Adipocyte (in vitro differentiated cells): ENCODE measurements at regions not wholly inside any gene's neighbourhood (a gene's known extent, or its start where the extent isn't known, plus 50 kb on each side); places are given as distances from the start of the nearest gene placed in this dataset.

Source experiments
- DNase-seq: peaks from one replicate; pipeline ENCODE4 v3.0.0-alpha.2; 2015; ENCODE audit warnings: low read depth
- H3K27me3 ChIP-seq: replicated peaks from 2 replicates; pipeline ENCODE4 v1.7.0; 2013; ENCODE audit warnings: mild to moderate bottlenecking, low read length, moderate library complexity; ENCODE audit not compliant: control insufficient read depth, insufficient read depth
- H3K36me3 ChIP-seq: 2 replicates; pipeline ENCODE4 v1.7.0; 2013; ENCODE audit warnings: low read length, mild to moderate bottlenecking, moderate library complexity; ENCODE audit not compliant: control insufficient read depth, insufficient read depth, severe bottlenecking
- H3K4me1 ChIP-seq: 2 replicates; pipeline ENCODE4 v1.7.0; 2013; ENCODE audit warnings: mild to moderate bottlenecking, low read length, moderate library complexity; ENCODE audit not compliant: control insufficient read depth, insufficient read depth
- H3K4me3 ChIP-seq: 2 replicates; pipeline ENCODE4 v1.7.0; 2013; ENCODE audit warnings: mild to moderate bottlenecking, low read length, moderate library complexity
- H3K9ac ChIP-seq: 2 replicates; pipeline ENCODE4 v1.7.0; 2013; ENCODE audit warnings: mild to moderate bottlenecking, low read length, moderate library complexity
- H3K9me3 ChIP-seq: 2 replicates; pipeline ENCODE4 v1.7.0; 2013; ENCODE audit warnings: mild to moderate bottlenecking, low read length, moderate library complexity; ENCODE audit not compliant: control insufficient read depth

DNA sequence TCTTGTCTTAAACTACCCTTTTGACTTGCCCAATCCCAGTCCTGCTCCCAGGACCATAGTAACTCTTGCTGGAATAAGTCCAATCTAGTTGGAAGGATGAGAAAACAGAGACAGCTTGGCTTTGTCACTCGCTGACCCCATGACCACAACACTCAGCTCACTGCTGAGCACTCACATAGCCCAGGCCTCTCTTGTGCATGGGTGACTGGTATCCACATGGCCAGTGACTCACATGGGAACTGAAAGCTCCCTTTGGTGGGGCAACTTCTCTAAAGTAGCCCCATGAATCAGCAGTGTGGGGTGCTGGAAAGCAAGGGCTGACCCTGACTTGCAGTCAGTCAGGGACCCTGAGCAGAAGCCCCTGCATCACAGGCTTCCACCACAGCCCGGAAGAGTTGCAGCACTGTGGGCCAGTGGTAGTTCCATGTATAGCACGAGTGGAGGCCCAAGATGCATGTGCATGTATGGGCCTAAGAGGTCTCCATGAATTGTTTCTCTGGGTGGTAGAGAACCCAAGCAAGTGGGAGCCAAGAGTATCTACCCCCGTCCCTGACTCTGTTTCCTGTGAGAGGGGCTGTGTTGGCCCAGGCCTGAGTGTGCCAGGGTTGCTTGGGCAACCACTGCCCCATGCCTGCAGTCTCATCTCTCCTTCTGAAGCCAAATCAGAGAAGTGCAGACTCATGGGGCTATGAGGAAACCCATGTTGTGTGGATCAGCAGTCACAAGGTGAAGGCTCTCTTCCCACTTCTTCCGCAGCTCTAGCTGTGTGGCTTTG is 62.1 kb upstream of the XCR1 start:
- Histone ChIP-seq H3K4me1 (peaks cover 32% of the 10 kb centered on the region), H3K9me3 (no peaks in the 10 kb centered on the region), H3K36me3 (no peaks in the 10 kb centered on the region), H3K9ac (peak overlapping the region; percentile 47), H3K27me3 (no peaks in the 10 kb centered on the region), H3K4me3 (no peak overlapping the region)
- DNase-seq, result peak; percentile 68

DNA sequence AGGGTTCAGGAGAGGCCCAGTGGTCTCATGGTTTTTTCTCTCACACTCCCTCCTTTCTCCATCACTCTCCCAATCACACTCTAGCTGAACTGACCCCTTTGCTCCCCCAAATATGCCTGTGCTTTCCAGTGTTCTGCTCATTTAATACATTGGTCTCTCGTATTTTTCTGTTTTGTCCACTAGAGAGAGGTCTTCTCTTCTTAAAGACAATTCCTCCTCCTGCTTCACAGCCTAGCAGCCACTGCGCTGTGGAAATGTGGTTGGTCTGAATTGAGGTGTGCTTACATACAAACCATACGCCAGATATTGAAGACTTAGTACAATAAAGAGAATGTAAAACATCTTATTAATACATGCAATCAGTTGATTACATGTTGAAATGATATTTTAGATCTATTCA is 60.6 kb upstream of the XCR1 start:
- no peaks in the 10 kb centered on the region for H3K9me3 ChIP-seq
- no peaks in the 10 kb centered on the region for H3K27me3 ChIP-seq
- peaks cover 27% of the 10 kb centered on the region for H3K4me1 ChIP-seq
- H3K4me3 ChIP-seq, result no peak overlapping the region
- H3K9ac ChIP-seq, result no peak overlapping the region
- DNase-seq, result peak; percentile 38
- no peaks in the 10 kb centered on the region for H3K36me3 ChIP-seq

DNA sequence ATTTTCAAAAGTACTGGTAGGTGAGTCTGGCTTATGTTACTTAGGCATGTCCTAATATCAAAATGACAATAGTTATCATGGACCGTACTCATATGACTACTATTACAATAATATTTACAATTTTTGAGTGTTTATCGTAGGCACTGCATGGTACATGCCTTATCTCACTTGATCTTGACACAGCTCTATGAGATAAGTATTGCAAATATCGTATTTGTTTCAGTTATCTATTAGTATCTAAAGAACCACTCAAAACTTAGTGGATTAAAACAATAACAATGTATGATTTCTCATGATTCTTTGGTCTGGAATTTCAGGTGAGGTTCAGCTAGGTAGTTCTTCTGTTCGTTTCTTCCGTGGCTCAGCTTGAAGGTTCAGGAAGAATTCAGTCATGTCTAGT is 59.7 kb upstream of the XCR1 start:
- no peak overlapping the region for H3K4me3 ChIP-seq
- H3K27me3 ChIP-seq, result no peaks in the 10 kb centered on the region
- no peaks in the 10 kb centered on the region for H3K36me3 ChIP-seq
- no peak for DNase-seq
- no peak overlapping the region for H3K9ac ChIP-seq
- H3K4me1 ChIP-seq, result peaks cover 27% of the 10 kb centered on the region
- H3K9me3 ChIP-seq, result no peaks in the 10 kb centered on the region

DNA sequence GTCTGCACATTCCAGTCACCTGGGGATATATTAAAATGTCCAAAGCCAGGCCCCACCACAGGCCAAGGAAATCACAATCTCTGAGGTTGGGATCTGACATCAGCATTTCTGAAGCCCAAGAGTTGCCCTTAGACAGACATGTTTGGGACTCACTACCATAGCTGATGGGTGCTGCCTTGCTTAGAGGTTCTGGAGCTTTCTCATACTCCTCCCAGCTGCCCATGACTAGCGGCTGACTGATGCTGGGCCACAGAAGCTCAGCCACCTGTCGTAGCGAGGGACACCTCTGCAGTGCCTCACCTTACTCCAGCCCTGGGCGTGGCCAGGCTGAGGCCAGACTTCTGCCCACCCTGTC is 58.8 kb upstream of the XCR1 start:
- no peaks in the 10 kb centered on the region for H3K36me3 ChIP-seq
- DNase-seq, result no peak
- no peaks in the 10 kb centered on the region for H3K9me3 ChIP-seq
- H3K4me1 ChIP-seq, result peaks cover 34% of the 10 kb centered on the region
- no peak overlapping the region for H3K9ac ChIP-seq
- no peak overlapping the region for H3K4me3 ChIP-seq
- no peaks in the 10 kb centered on the region for H3K27me3 ChIP-seq

DNA sequence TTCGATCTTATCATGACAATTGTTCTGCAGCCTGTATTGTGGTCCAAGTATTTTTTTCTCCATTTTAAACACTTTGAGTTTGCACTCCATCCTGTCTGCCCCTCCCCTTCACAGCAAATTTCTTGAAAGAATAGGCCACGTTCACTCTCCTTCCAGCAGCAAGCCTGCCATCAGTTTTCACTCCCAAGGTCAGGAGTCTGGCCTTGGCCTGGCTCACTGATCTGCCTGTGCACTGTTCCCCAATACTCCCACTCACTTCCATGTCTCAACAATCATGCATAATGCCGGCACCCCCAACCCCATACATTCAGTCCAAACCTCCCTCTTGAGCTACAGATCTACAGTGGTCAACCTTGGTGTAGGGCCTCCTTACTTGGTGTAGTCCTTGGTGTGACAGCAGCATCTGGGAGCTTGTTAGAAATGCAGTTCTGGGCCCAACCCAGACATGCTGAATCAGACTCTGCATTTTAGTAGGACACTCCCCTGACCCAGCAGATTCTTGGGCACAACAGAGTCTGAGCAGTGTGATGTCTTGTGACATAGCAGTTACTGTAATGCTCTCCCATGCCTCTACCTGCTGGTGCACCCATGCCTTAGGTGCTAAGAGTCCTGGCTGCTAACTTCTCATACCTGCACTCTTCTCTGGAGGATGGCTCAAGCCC is 58.3 kb upstream of the XCR1 start:
- H3K4me3 ChIP-seq, result no peak overlapping the region
- H3K27me3 ChIP-seq, result no peaks in the 10 kb centered on the region
- DNase-seq, result no peak

DNA sequence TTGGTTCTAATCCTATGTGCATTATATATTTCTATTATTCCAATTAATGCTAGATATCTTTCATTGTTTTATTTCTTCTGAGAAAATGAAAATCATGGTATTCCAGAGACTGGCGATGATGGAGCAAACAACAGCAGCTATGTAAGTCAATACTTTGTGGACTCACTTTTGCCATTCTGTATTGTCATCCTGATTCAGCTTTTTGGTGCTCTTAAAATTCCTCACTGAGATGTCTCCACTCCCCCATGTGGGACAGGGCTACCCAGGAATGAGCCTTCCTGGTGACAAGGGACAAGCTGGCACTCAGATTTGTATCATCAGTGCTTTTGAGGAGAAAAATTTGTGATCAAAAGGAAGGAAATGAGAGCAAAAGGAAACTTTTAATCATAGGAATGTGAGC is 56.7 kb upstream of the XCR1 start:
- peaks cover 32% of the 10 kb centered on the region for H3K4me1 ChIP-seq
- H3K9ac ChIP-seq, result no peak overlapping the region
- no peaks in the 10 kb centered on the region for H3K9me3 ChIP-seq
- H3K27me3 ChIP-seq, result no peaks in the 10 kb centered on the region
- no peak overlapping the region for H3K4me3 ChIP-seq
- DNase-seq, result no peak
- H3K36me3 ChIP-seq, result no peaks in the 10 kb centered on the region

More for the DNA sequence above, 58.3 kb upstream of the XCR1 start:
- Histone ChIP-seq H3K9me3 (no peaks in the 10 kb centered on the region), H3K4me1 (peaks cover 37% of the 10 kb centered on the region), H3K9ac (no peak overlapping the region), H3K36me3 (no peaks in the 10 kb centered on the region)

DNA sequence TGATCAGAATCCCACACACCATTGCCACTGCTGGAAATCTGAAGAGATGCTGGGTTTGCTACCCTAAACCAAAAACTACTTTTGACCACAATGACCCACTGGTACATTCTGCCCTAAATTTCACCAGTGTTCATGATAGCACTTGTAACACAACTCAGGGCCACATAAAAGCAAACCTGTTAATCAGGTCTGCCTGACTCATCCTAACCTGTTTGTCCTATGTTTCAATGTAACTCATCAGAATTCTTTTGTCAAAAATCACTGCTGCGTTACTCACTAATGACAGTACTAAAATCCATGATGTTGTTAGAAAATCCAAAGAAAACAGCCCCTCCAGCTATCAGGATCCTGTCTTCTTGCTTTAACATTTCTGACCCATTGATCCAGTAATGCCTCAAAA is 55.6 kb upstream of the XCR1 start:
- Histone ChIP-seq H3K9ac (no peak overlapping the region), H3K4me1 (peaks cover 27% of the 10 kb centered on the region), H3K9me3 (no peaks in the 10 kb centered on the region), H3K27me3 (no peaks in the 10 kb centered on the region), H3K36me3 (no peaks in the 10 kb centered on the region), H3K4me3 (no peak overlapping the region)
- no peak for DNase-seq

DNA sequence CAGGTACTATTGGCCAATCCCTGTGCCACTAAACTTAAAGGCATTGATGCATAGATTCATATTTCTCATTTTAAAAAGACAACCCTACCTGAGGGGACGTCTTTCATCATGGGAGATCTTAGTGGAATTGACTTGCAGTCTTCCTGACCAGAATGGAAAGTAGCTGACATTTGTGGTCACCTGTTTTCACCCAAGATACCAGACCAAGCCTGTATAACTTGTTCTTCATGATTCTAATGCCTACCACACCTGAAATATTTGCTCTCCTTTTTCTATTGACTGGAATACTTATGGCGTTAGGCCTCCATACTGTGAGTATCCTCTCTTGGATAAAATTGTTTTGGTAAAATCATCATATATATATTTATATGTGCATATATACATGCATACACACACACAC is 54.7 kb upstream of the XCR1 start:
- no peak for DNase-seq
- no peaks in the 10 kb centered on the region for H3K27me3 ChIP-seq
- no peaks in the 10 kb centered on the region for H3K9me3 ChIP-seq

DNA sequence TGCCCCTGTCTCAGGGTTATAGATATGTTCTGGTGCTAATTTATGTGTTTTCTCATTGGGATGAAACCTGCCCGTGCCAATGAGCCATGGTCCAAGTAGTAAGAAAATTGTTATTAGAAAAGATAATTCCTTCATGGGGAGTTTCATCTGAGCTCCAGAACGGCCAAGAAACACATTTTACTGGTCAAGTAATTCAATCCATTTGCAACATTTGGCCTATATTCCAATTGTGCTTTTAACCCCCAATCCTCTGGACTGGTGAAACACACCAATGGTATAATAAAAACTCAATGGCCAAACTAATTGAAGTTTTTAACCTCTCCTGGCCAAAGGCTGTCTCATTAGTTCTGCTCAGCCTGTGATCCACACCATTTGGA is 53.7 kb upstream of the XCR1 start:
- Histone ChIP-seq H3K36me3 (no peaks in the 10 kb centered on the region), H3K4me3 (no peak overlapping the region), H3K27me3 (no peaks in the 10 kb centered on the region), H3K9ac (no peak overlapping the region), H3K4me1 (peaks cover 27% of the 10 kb centered on the region), H3K9me3 (no peaks in the 10 kb centered on the region)
- DNase-seq, result no peak

More for the DNA sequence above, 54.7 kb upstream of the XCR1 start:
- H3K4me1 ChIP-seq, result peaks cover 27% of the 10 kb centered on the region
- no peak overlapping the region for H3K4me3 ChIP-seq
- no peak overlapping the region for H3K9ac ChIP-seq
- no peaks in the 10 kb centered on the region for H3K36me3 ChIP-seq

DNA sequence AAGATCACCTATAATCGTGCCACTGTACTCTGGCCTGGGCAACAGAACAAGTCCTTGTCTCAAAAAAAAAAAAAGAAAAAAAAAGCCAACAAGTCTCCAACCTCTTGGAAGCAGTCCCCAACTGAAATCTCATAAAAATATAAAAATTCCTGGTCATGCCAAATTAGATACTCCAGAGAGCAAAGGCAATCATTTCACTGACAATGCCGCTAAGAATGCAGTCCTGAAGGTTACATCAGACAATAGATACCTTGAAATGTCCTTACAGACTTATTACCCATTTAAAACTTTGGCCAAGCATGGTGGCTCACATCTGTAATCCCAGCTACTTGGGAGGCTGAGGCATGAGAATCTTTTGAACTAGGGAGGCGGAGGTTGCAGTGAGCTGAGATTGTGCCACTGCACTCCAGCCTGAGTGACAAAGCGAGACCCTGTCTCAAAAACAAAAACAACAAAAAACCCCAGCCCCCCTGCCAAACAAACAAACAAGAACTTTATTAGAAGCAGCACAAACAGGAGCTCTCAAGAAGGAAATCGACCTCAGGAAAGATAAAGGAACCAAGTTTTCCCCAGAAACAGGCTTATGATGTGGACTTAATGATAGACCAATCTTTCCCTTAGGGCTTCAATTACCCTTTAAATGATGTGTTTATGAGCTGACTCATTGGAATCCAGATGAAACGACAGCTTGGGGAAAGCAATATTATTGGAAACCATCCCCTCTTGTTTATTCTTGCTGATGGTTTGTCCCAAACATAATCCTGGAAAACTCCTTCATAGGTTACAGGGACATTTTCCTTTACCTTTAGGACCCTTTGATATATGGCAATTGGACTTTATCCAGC is 53.1 kb upstream of the XCR1 start:
- Histone ChIP-seq H3K27me3 (no peaks in the 10 kb centered on the region), H3K9ac (no peak overlapping the region), H3K4me3 (no peak overlapping the region), H3K36me3 (no peaks in the 10 kb centered on the region), H3K4me1 (peaks cover 21% of the 10 kb centered on the region), H3K9me3 (no peaks in the 10 kb centered on the region)
- DNase-seq, result no peak

DNA sequence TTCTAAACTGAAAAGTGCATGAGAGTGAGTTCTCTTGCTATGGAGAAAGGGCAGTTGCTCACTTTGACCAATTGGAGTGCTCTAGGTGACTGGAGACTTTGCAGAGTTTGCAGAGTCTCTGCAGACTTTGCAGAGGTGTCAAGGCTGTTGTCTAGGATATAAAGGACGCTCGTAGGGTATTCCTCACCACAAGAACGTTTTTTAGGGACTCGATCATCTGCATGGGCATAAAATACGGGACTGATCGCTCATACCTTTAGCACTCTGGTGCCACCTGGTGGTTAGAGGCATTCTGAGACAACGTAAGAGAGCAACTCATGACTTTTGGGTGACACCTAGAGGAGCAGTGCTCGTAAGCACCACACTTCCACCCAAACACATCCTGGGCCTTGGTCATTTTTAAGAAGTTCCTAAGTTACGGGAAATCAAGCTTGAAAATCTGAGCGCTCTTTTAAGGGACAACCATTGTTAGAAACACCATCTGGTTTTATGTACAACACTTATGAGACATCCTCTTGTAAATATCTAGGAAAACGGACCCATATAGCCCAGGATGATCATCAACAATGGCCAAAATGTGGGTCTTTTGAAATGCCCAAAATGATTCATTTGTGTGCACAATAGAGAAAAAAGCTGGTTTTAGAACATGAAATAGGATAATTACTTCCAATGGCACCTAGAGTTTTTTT is 51.6 kb upstream of the XCR1 start:
- peak; percentile 98 for DNase-seq
- Histone ChIP-seq H3K36me3 (no peaks in the 10 kb centered on the region), H3K9ac (no peak overlapping the region), H3K9me3 (no peaks in the 10 kb centered on the region), H3K4me1 (peaks cover 21% of the 10 kb centered on the region), H3K4me3 (peak overlapping the region; percentile 62), H3K27me3 (no peaks in the 10 kb centered on the region)
